Transverse colon (tissue), 4 donors: ENCODE measurements at regions not wholly inside any gene's neighbourhood (a gene's known extent, or its start where the extent isn't known, plus 50 kb on each side); places are given as distances from the start of the nearest gene placed in this dataset.

ENCODE experiments used
- DNase-seq: peaks from one replicate; pipeline ENCODE4 v3.0.0-alpha.2; 2019
- H3K27ac ChIP-seq, 4 donors: fragments of 200-600 bp; sonication (generic); 2 replicates each; pipeline ENCODE4 v1.5.1; 2016 to 2018; ENCODE audit warnings: inconsistent platforms in 4 of 4
- H3K27me3 ChIP-seq: fragments of 200-600 bp; sonication (generic); 2 replicates; pipeline ENCODE4 v1.5.1; 2017; ENCODE audit warnings: inconsistent platforms
- H3K36me3 ChIP-seq, 4 donors: fragments of 200-600 bp; sonication (generic); 2 replicates each; pipeline ENCODE4 v1.5.1; 2017 to 2019; ENCODE audit warnings: inconsistent platforms in 4 of 4
- H3K4me1 ChIP-seq, 4 donors: fragments of 200-600 bp; sonication (generic); 2 replicates each; pipeline ENCODE4 v1.5.1; 2017 to 2020; ENCODE audit warnings: inconsistent platforms in 4 of 4
- H3K4me3 ChIP-seq, 4 donors: fragments of 200-600 bp; sonication (generic); 1 replicate in 1 of 4; 2 replicates in 3 of 4; pipeline versions ENCODE4 v1.5.1 to v1.6.1; 2017 to 2019; ENCODE audit warnings: inconsistent platforms in 4 of 4
- H3K9me3 ChIP-seq, 2 donors: fragments of 200-600 bp; sonication (generic); 2 replicates each; pipeline ENCODE4 v1.5.1; 2017 to 2019; ENCODE audit warnings: inconsistent platforms in 2 of 2
- EP300 ChIP-seq: sonication (generic); formaldehyde crosslinking; IDR thresholded peaks from one replicate; pipeline ENCODE4 v1.6.1; 2017; ENCODE audit warnings: antibody characterized with exemption, low read depth
- POLR2A ChIP-seq: fragments of 450-650 bp; IDR thresholded peaks from one replicate; pipeline ENCODE4 v1.6.1; 2016; ENCODE audit warnings: antibody characterized with exemption, mild to moderate bottlenecking, moderate library complexity
- POLR2AphosphoS5 ChIP-seq, 3 donors: sonication (generic); formaldehyde crosslinking; IDR thresholded peaks; one replicate each; pipeline ENCODE4 v1.6.1; 2016; ENCODE audit warnings: antibody characterized with exemption in 3 of 3
- WGBS, 2 donors: methylation state at CpG; one replicate each; pipeline ENCODE4 v1.1.5; 2018; ENCODE audit warnings: low coverage in 1 of 2; 5-methylcytosine and 5-hydroxymethylcytosine counted together
- in situ Hi-C, 4 donors: fragments of 200-750 bp; cut with MboI; loops; one replicate each; pipeline versions ENCODE4 v1.15.0 to v1.15.1; 2017; ENCODE audit warnings: low sequenced_read_pairs in 3 of 4, low pct_ligation_motif_present in 1 of 4, low pct_unique_long_range_greater_than_20kb in 1 of 4
- intact Hi-C: fragments of 100-400 bp; cut with DNase I; formaldehyde crosslinking; loops from one replicate; pipeline ENCODE4 v1.15.1; 2023; ENCODE audit warnings: low total_unique reads
- TF ChIP-seq, protein P1 (sequence below), 5 experiments: fragments of 200-600 bp in 3 of 5; fragments of 450-650 bp in 2 of 5; sonication (generic) in 3 of 5; IDR thresholded peaks; 1 replicate in 2 of 5; 2 replicates in 3 of 5; pipeline ENCODE4 v1.5.1; 2016 to 2017; ENCODE audit warnings: antibody characterized with exemption in 5 of 5, inconsistent platforms in 3 of 5, mild to moderate bottlenecking in 2 of 5, moderate library complexity in 1 of 5

DNA sequence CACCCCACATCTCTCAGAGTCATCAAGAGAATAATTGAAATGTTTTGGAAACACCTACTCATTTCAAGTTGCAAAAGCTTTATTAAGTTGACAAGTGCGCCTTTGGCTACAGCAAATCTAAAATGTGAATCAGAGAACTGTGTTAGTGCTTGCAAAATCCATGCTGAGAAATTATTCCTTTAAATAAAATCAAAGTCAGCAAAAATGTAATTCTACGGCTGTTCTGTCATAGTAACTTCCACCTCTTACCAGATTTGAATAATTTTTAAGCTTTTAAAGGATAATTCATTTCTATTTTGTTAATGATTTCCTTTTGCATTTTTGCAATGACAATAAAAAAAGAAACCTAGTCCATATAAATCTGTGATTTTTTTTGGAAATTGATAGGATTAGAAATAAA is 1779.1 kb downstream of the STIM2 start:
- TF ChIP-seq POLR2A = no peak
- no peak for TF ChIP-seq EP300
- TF ChIP-seq POLR2AphosphoS5 (IDR thresholded peaks at IDR 0.05) = no peak
- TF ChIP-seq, protein P1, sequence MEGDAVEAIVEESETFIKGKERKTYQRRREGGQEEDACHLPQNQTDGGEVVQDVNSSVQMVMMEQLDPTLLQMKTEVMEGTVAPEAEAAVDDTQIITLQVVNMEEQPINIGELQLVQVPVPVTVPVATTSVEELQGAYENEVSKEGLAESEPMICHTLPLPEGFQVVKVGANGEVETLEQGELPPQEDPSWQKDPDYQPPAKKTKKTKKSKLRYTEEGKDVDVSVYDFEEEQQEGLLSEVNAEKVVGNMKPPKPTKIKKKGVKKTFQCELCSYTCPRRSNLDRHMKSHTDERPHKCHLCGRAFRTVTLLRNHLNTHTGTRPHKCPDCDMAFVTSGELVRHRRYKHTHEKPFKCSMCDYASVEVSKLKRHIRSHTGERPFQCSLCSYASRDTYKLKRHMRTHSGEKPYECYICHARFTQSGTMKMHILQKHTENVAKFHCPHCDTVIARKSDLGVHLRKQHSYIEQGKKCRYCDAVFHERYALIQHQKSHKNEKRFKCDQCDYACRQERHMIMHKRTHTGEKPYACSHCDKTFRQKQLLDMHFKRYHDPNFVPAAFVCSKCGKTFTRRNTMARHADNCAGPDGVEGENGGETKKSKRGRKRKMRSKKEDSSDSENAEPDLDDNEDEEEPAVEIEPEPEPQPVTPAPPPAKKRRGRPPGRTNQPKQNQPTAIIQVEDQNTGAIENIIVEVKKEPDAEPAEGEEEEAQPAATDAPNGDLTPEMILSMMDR (IDR thresholded peaks at IDR 0.05) = no peak
- in situ Hi-C loops = no loop called here
- Histone ChIP-seq H3K36me3 (no peaks in the 10 kb centered on the region), H3K9me3 (no peaks in the 10 kb centered on the region), H3K4me3 (no peak overlapping the region), H3K27ac (no peak overlapping the region), H3K27me3 (no peaks in the 10 kb centered on the region), H3K4me1 (no peaks in the 10 kb centered on the region)
- WGBS, 2 donors = 85% methylated on average over 2 of the region's 2 CpGs
- DNase-seq = no peak
- intact Hi-C loops = no loop called here

GRCh38 chr4:28654618-28655017 is 1794.0 kb downstream of the STIM2 start:
- no peak for DNase-seq
- no peaks in the 10 kb centered on the region for H3K4me1 ChIP-seq
- 66 to 69% methylated on average over 3 of the region's 3 CpGs for WGBS, 2 donors
- no peaks in the 10 kb centered on the region for H3K9me3 ChIP-seq
- no peak overlapping the region for H3K27ac ChIP-seq
- no peaks in the 10 kb centered on the region for H3K27me3 ChIP-seq
- intact Hi-C loops (no loop called here), in situ Hi-C loops (no loop called here)
- H3K36me3 ChIP-seq = no peaks in the 10 kb centered on the region
- TF ChIP-seq, protein P1 (IDR thresholded peaks at IDR 0.05) = no peak
- no peak for TF ChIP-seq EP300
- no peak overlapping the region for H3K4me3 ChIP-seq

GRCh38 chr4:28665306-28665705 is 1804.7 kb downstream of the STIM2 start:
- no peak overlapping the region for H3K27ac ChIP-seq
- in situ Hi-C loops = no loop called here
- H3K27me3 ChIP-seq = no peaks in the 10 kb centered on the region
- H3K4me3 ChIP-seq = no peak overlapping the region
- no peak for DNase-seq
- no peaks in the 10 kb centered on the region for H3K4me1 ChIP-seq
- TF ChIP-seq POLR2AphosphoS5 (IDR thresholded peaks at IDR 0.05) = no peak
- TF ChIP-seq EP300 = no peak
- TF ChIP-seq, protein P1 (IDR thresholded peaks at IDR 0.05) = no peak
- no peak for TF ChIP-seq POLR2A
- 83 to 97% methylated on average over 1 of the region's 1 CpG for WGBS, 2 donors
- H3K9me3 ChIP-seq = no peaks in the 10 kb centered on the region
- H3K36me3 ChIP-seq = no peaks in the 10 kb centered on the region
- intact Hi-C loops = no loop called here

- intact Hi-C loops = no loop called here
- TF ChIP-seq POLR2A = no peak
- no peak for TF ChIP-seq POLR2AphosphoS5 (IDR thresholded peaks at IDR 0.05)
- TF ChIP-seq, protein P1 (IDR thresholded peaks at IDR 0.05) = no peak
- no peak for TF ChIP-seq EP300
- Histone ChIP-seq H3K27ac (no peak overlapping the region), H3K27me3 (no peaks in the 10 kb centered on the region), H3K4me3 (no peak overlapping the region), H3K36me3 (no peaks in the 10 kb centered on the region), H3K9me3 (no peaks in the 10 kb centered on the region), H3K4me1 (no peaks in the 10 kb centered on the region)
- DNase-seq = no peak
- in situ Hi-C loops = no loop called here
Measured at GRCh38 chr4:28675582-28675981, 1814.9 kb downstream of the STIM2 start.
